ENCODE measurements at regions not wholly inside any gene's neighbourhood (a gene's known extent, or its start where the extent isn't known, plus 50 kb on each side); places are given as distances from the start of the nearest gene placed in this dataset.

- TF ChIP-seq CTCF (conservative IDR thresholded peaks at IDR 0.05 in 1 of 2, IDR thresholded peaks at IDR 0.05 in 1 of 2; ENCODE audit: low read depth in 1 of 2, low read length in 2 of 2) (no peak), EZH2 (IDR thresholded peaks at IDR 0.05; ENCODE audit: low read length, missing control alignments) (no peak)
- H3K4me3 ChIP-seq (replicated peaks in 1 of 4; ENCODE audit: control extremely low read depth in 1 of 4, insufficient read depth in 1 of 4, low read depth in 3 of 4, low read length in 4 of 4): no peak overlapping the region
- no peaks in the 10 kb centered on the region for H3K9me3 ChIP-seq (ENCODE audit: control insufficient read depth, insufficient read depth, low read depth, low read length)
- H3K36me3 ChIP-seq (ENCODE audit: control insufficient read depth, insufficient read depth, low read length): no peaks in the 10 kb centered on the region
- no peaks in the 10 kb centered on the region for H4K20me1 ChIP-seq (ENCODE audit: control insufficient read depth, extremely low read depth, insufficient read depth, low read length)
- no peak overlapping the region for H3K9ac ChIP-seq (ENCODE audit: insufficient read depth, low read length)
- no peaks in the 10 kb centered on the region for H3K79me2 ChIP-seq (ENCODE audit: control insufficient read depth, insufficient read depth, low read length)
- no peak overlapping the region for H3K27ac ChIP-seq (ENCODE audit: insufficient read depth, low read length)
- no peak overlapping the region for H3K4me2 ChIP-seq (ENCODE audit: extremely low read depth, insufficient read depth, low read length)
- no peaks in the 10 kb centered on the region for H3K4me1 ChIP-seq (ENCODE audit: control insufficient read depth, extremely low read depth, insufficient read depth, low read length)
- no peak for DNase-seq (ENCODE audit: low read depth in 2 of 2)
- no peak overlapping the region for H2AFZ ChIP-seq (ENCODE audit: low read length)
- H3K27me3 ChIP-seq (ENCODE audit: control insufficient read depth, insufficient read depth, low read length): no peaks in the 10 kb centered on the region
Observed at GRCh38 chr6:40705354-40705753, 118.2 kb upstream of the LRFN2 start.

GRCh38 chr6:40701352-40702007, 114.3 kb upstream of the LRFN2 start:
- Histone ChIP-seq H3K4me1 (ENCODE audit: control insufficient read depth, extremely low read depth, insufficient read depth, low read length) (no peaks in the 10 kb centered on the region), H3K9ac (ENCODE audit: insufficient read depth, low read length) (no peak overlapping the region), H3K4me2 (ENCODE audit: extremely low read depth, insufficient read depth, low read length) (no peak overlapping the region), H4K20me1 (ENCODE audit: control insufficient read depth, extremely low read depth, insufficient read depth, low read length) (no peaks in the 10 kb centered on the region), H3K27me3 (ENCODE audit: control insufficient read depth, insufficient read depth, low read length) (no peaks in the 10 kb centered on the region), H3K4me3 (replicated peaks in 1 of 4; ENCODE audit: control extremely low read depth in 1 of 4, insufficient read depth in 1 of 4, low read depth in 3 of 4, low read length in 4 of 4) (no peak overlapping the region), H3K27ac (ENCODE audit: insufficient read depth, low read length) (no peak overlapping the region), H2AFZ (ENCODE audit: low read length) (no peak overlapping the region), H3K9me3 (ENCODE audit: control insufficient read depth, insufficient read depth, low read depth, low read length) (no peaks in the 10 kb centered on the region), H3K79me2 (ENCODE audit: control insufficient read depth, insufficient read depth, low read length) (no peaks in the 10 kb centered on the region), H3K36me3 (ENCODE audit: control insufficient read depth, insufficient read depth, low read length) (no peaks in the 10 kb centered on the region)
- DNase-seq (ENCODE audit: low read depth in 2 of 2): no peak
- TF ChIP-seq CTCF (conservative IDR thresholded peaks at IDR 0.05 in 1 of 2, IDR thresholded peaks at IDR 0.05 in 1 of 2; ENCODE audit: low read depth in 1 of 2, low read length in 2 of 2) (no peak), EZH2 (IDR thresholded peaks at IDR 0.05; ENCODE audit: low read length, missing control alignments) (no peak)

- Histone ChIP-seq H3K27me3 (ENCODE audit: control insufficient read depth, insufficient read depth, low read length) (peaks cover 4% of the 10 kb centered on the region), H4K20me1 (ENCODE audit: control insufficient read depth, extremely low read depth, insufficient read depth, low read length) (no peaks in the 10 kb centered on the region), H3K36me3 (ENCODE audit: control insufficient read depth, insufficient read depth, low read length) (no peaks in the 10 kb centered on the region), H3K4me3 (replicated peaks in 1 of 4; ENCODE audit: control extremely low read depth in 1 of 4, insufficient read depth in 1 of 4, low read depth in 3 of 4, low read length in 4 of 4) (no peak overlapping the region), H3K4me1 (ENCODE audit: control insufficient read depth, extremely low read depth, insufficient read depth, low read length) (no peaks in the 10 kb centered on the region), H2AFZ (ENCODE audit: low read length) (no peak overlapping the region), H3K27ac (ENCODE audit: insufficient read depth, low read length) (no peak overlapping the region), H3K4me2 (ENCODE audit: extremely low read depth, insufficient read depth, low read length) (no peak overlapping the region), H3K79me2 (ENCODE audit: control insufficient read depth, insufficient read depth, low read length) (no peaks in the 10 kb centered on the region), H3K9me3 (ENCODE audit: control insufficient read depth, insufficient read depth, low read depth, low read length) (no peaks in the 10 kb centered on the region), H3K9ac (ENCODE audit: insufficient read depth, low read length) (no peak overlapping the region)
- no peak for TF ChIP-seq CTCF (conservative IDR thresholded peaks at IDR 0.05 in 1 of 2, IDR thresholded peaks at IDR 0.05 in 1 of 2; ENCODE audit: low read depth in 1 of 2, low read length in 2 of 2)
- no peak for TF ChIP-seq EZH2 (IDR thresholded peaks at IDR 0.05; ENCODE audit: low read length, missing control alignments)
- no peak for DNase-seq (ENCODE audit: low read depth in 2 of 2)
Observed at GRCh38 chr6:40700006-40700580, 112.9 kb upstream of the LRFN2 start.

Data from fibroblast of lung (primary cell).